ENCODE measurements at regions not wholly inside any gene's neighbourhood (a gene's known extent, or its start where the extent isn't known, plus 50 kb on each side); places are given as distances from the start of the nearest gene placed in this dataset.
"Not testable (repeated sequence)": the region's sequence is repeated elsewhere in the genome, so short reads cannot be mapped to it uniquely, and the experiment has no call there.

- DNase-seq (ENCODE audit: low read depth) = no peak
Observed at GRCh38 chr7:64469673-64470072, 93.2 kb downstream of the ZNF680 start.

DNA sequence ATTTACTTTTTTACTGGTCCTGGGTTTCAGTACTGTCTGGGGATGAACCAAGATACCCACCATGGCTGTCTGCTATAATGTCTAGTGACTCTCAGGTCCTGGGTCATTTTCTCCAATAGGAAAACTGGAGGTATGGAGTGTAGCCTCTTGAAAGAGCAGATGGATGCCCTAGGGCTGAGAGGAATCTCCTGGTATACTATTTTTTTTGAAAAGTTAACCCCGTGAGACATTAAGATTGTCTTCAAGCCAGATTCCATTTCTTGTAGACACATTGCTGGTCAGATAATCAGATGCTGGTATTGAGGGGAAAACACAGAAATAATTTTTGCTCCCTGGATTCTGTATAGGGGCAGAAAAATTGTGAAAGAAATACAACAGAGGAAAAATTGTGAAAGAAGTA lies 97.3 kb downstream of the ZNF680 start:
- DNase-seq (ENCODE audit: low read depth) = no peak

DNA sequence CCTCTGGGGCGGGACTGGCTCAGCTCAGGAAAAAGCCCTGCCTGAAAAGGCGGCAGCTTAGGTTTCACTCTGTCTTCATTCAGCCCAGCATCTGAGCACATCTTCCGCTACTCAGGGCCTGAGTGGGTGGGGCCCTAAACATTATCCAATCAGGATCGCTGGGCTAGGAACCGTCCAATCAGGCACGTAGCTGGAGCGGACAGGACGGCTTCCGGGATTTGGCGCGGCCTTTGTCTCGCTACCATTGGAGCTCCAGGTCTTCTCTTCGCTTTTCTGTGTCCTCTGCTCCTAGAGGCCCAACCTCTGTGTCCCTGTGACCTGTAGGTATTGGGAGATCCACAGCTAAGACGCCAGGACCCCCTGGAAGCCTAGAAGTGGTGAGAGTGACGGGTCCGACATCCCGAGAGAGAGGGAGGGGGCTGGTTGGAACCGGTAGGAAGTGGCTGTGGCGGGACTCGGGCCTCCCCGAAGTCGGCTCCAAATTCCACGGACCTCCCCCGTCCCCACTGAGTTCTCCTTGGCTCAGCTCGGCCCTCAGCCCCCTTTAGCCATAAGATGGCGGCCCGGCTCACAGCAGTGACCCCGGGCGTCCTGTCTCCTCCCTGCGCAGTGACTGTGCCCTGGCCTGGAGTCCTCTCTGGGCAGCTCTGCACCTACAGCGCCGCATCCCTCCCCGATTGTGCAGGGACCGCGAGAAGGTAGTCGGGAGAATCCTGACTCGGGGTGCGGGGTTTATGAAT lies 99.1 kb downstream of the ZNF680 start:
- DNase-seq (ENCODE audit: low read depth) = peak; percentile 1

DNA sequence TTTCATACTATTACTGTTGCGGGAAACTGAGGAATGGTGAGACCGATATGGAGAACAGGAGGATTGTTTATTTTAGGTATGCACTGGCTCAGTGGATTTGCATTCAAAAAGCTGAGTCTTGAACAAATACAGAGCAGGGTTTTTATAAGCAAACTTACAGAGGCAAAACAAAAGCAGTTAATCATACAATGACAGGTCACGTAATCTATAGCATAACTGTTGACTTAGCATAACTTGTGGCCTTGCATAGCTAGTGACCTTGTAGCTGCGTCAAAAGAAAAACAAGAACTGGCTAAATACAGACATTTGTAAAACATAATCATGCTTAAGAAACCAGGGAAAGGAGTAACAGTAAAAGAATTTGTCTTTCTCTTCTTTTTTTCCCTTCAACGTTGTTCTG lies 103.0 kb downstream of the ZNF680 start:
- not testable (repeated sequence) for DNase-seq (ENCODE audit: low read depth)

- no peak for DNase-seq (ENCODE audit: low read depth)
Observed at GRCh38 chr7:64433590-64433989, 119.8 kb downstream of the ZNF736 start.

DNA sequence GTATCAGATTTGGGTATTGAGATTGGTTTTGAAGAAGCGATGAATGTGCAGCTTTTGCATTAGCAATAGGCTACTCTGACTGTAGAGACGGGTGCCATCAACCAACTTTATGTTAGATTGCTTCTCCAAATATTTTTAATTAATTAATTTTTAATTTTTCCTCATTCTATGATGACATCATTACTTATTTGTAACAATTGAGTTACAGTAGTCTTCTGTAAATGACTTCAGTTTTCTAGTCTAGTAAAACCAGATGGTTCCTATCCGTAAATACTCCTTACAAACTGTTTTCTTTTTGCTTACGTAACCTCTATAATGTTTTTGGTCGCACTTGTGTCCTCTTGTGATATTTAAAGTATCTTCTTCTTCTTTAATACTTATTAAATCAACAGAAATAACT lies 118.1 kb downstream of the ZNF736 start:
- no peak for DNase-seq (ENCODE audit: low read depth)

DNA sequence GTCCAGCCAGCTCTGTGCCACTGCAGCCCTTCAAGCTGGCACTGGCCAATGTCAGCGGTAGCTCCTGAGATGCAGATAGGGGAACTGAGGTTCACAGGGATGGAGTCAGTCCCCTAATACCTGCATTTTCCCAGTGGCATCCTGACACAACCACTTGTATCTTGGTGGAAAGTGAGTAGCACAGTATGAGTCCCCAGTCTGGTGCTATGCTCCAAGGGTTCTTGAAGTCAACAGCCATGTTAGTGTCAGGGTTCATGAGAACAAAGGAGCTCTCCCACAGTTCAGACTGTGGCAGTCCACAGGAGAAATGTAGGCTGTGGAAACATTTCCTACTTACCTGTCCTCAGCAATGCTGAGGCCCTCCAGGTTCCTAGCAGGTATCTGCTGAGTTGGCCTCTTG lies 115.5 kb downstream of the ZNF736 start:
- DNase-seq (ENCODE audit: low read depth) = no peak

DNA sequence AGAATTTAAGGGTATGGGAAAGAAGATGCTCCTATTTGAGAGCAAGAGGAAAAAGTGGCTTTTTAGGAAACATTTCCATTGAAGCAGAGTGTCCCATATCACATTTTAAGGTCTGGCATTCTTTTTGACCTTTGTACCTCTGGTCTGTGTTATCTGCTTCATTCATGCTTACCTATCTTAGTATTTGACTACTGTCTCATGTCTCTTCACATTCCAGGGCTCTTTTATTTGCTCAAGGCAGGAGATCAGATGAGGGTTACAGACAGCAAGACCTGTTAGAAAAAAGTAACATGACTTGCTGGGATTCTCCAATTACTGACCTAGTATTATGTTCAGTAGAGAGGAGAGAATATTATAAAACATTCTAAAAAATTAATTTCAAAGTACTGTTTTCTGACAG lies 111.7 kb downstream of the ZNF736 start:
- DNase-seq (ENCODE audit: low read depth) = not testable (repeated sequence)

- DNase-seq (ENCODE audit: low read depth) = no peak
Observed at GRCh38 chr7:64407148-64407547, 93.4 kb downstream of the ZNF736 start.

Measured in stimulated activated CD8-positive, alpha-beta memory T cell treated with anti-CD3 and anti-CD28 coated beads, Interleukin-4, amount 100 ng/mL, for 24 hours (primary cell).